Osteocyte (in vitro differentiated cells): ENCODE measurements at regions not wholly inside any gene's neighbourhood (a gene's known extent, or its start where the extent isn't known, plus 50 kb on each side); places are given as distances from the start of the nearest gene placed in this dataset.
A peak's percentile ranks its signal among the peaks of the same experiment; 100 is the strongest.

Source experiments
- DNase-seq: peaks from one replicate; pipeline ENCODE4 v3.0.0; 2021; ENCODE audit warnings: mixed read lengths; ENCODE audit not compliant: unreplicated experiment; ENCODE audit errors: extremely low spot score
- H3K27ac Mint-ChIP-seq: one replicate; pipeline ENCODE4 v1.8.0; 2021; ENCODE audit warnings: mild to moderate bottlenecking, mixed read lengths; ENCODE audit not compliant: unreplicated experiment
- H3K27me3 Mint-ChIP-seq: one replicate; pipeline ENCODE4 v1.8.0; 2021; ENCODE audit warnings: mixed read lengths; ENCODE audit not compliant: unreplicated experiment
- H3K36me3 Mint-ChIP-seq: one replicate; pipeline ENCODE4 v1.8.0; 2021; ENCODE audit warnings: mixed read lengths; ENCODE audit not compliant: unreplicated experiment
- H3K4me1 Mint-ChIP-seq: one replicate; pipeline ENCODE4 v1.8.0; 2021; ENCODE audit warnings: mixed read lengths; ENCODE audit not compliant: unreplicated experiment
- H3K4me3 Mint-ChIP-seq: one replicate; pipeline ENCODE4 v1.8.0; 2021; ENCODE audit warnings: mild to moderate bottlenecking, moderate library complexity, mixed read lengths; ENCODE audit not compliant: unreplicated experiment
- H3K9me3 Mint-ChIP-seq: one replicate; pipeline ENCODE4 v1.8.0; 2021; ENCODE audit warnings: mixed read lengths; ENCODE audit not compliant: unreplicated experiment
- TF ChIP-seq, protein P1 (sequence below): fragments of 200-600 bp; sonication (generic); IDR thresholded peaks from 2 replicates; pipeline ENCODE4 v1.5.0; 2021; ENCODE audit warnings: antibody characterized with exemption, mild to moderate bottlenecking, moderate library complexity

DNA sequence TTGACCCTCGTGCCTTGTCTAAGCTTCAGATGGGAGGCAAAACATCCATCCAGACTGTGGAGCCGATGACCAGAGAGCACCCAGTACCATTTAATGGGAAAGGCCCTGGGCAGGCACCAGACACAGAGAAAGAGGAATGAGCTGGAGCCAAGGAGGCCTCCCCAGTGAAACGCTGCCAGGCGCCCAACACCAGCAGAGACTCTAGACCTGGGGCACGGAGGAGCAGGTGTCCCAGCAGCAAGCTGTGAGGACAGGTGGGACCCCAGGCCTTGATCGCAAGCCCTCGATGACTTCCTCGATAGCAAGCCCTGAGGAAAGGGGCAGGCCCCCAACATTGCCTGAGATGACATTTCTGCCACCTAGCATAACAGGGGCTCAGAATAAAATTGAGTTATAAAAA is 62.2 kb upstream of the SIAH1 start:
- no peaks in the 10 kb centered on the region for H3K9me3 Mint-ChIP-seq
- DNase-seq = peak; percentile 76
- H3K4me3 Mint-ChIP-seq = no peak overlapping the region
- H3K27me3 Mint-ChIP-seq = no peaks in the 10 kb centered on the region
- no peak overlapping the region for H3K27ac Mint-ChIP-seq
- no peaks in the 10 kb centered on the region for H3K36me3 Mint-ChIP-seq
- TF ChIP-seq, protein P1, sequence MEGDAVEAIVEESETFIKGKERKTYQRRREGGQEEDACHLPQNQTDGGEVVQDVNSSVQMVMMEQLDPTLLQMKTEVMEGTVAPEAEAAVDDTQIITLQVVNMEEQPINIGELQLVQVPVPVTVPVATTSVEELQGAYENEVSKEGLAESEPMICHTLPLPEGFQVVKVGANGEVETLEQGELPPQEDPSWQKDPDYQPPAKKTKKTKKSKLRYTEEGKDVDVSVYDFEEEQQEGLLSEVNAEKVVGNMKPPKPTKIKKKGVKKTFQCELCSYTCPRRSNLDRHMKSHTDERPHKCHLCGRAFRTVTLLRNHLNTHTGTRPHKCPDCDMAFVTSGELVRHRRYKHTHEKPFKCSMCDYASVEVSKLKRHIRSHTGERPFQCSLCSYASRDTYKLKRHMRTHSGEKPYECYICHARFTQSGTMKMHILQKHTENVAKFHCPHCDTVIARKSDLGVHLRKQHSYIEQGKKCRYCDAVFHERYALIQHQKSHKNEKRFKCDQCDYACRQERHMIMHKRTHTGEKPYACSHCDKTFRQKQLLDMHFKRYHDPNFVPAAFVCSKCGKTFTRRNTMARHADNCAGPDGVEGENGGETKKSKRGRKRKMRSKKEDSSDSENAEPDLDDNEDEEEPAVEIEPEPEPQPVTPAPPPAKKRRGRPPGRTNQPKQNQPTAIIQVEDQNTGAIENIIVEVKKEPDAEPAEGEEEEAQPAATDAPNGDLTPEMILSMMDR = no peak
- H3K4me1 Mint-ChIP-seq = peaks cover 16% of the 10 kb centered on the region

DNA sequence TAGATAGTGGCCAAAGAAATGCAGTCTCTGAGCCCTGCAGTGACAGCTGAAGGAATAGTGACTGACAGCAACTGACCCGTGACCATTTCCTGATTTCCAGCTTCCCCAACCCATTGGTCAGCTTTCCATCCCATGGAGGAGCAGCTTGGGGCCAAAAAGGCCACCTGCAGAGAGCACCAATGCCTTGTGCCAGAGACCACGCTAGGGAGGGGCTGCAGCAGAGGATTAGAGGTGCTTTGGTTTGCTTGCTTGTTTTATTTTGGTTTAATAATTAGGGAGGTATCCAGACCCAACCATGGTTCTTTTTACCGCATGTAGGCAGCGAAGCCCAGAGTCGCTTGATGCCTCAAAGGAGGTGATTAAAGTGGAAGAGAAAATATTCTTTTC is 61.3 kb upstream of the SIAH1 start:
- H3K27me3 Mint-ChIP-seq = no peaks in the 10 kb centered on the region
- H3K4me3 Mint-ChIP-seq = no peak overlapping the region
- peak overlapping the region; percentile 15 for H3K27ac Mint-ChIP-seq
- TF ChIP-seq, protein P1 = no peak
- peaks cover 19% of the 10 kb centered on the region for H3K4me1 Mint-ChIP-seq
- no peaks in the 10 kb centered on the region for H3K36me3 Mint-ChIP-seq
- DNase-seq = peak; percentile 34
- H3K9me3 Mint-ChIP-seq = no peaks in the 10 kb centered on the region

DNA sequence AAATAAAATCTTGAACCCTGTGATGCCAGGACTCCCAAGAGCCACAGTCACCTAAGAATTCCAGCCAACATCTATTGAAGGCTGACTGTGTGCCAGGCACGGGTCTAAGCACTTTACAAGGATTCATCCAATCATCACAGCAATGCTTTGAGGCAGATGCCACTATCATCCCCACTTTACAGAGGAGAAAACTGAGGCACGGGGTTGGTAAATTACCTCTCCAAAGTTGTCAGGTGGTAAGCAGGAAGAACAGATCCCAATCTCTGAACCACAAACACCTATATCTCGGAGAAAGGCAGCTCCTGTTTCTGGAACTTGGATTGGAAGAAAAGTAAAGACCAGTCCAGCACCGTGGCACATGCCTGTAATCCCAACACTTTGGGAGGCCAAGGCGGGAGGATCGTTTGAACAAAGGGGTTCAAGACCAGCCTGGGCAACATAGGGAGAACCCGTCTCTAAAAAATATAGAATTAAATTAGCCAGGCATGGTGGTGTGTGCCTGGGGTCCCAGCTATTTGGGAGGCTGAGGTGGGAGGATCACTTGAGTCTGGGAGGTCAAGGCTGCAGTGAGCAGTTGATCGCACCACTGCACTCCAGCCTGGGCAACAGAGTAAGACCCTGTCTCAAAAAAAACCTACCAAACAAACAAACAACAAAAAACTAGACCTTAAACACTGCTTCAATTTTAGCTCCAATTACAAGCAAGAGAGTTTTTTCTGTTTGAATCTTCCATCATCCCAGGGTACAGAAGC is 60.7 kb upstream of the SIAH1 start:
- Mint-ChIP-seq H3K27ac (peak overlapping the region; percentile 15), H3K4me1 (peaks cover 19% of the 10 kb centered on the region), H3K4me3 (no peak overlapping the region), H3K36me3 (no peaks in the 10 kb centered on the region), H3K9me3 (no peaks in the 10 kb centered on the region), H3K27me3 (no peaks in the 10 kb centered on the region)
- TF ChIP-seq, protein P1 = no peak
- DNase-seq = peak; percentile 40

DNA sequence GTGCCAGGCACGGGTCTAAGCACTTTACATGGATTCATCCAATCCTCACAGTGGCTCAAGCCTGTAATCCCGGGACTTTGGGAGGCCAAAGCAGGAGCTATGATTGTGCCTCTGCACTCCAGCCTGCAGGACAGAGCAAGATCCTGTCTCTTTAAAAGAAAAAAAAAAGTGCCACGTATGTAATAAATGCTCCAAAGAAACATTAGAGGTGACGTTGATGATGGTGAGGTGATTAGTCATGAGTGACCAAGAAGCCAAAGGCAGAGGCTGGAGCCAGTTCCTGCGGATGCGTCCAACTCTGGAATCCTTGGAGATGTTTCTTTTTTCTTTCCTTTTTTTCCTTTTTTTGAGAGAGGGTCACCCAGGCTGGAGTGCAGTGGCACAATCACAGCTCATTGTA is 59.4 kb upstream of the SIAH1 start:
- Mint-ChIP-seq H3K27ac (peak overlapping the region; percentile 92), H3K27me3 (no peaks in the 10 kb centered on the region), H3K9me3 (no peaks in the 10 kb centered on the region), H3K36me3 (no peaks in the 10 kb centered on the region), H3K4me1 (peaks cover 19% of the 10 kb centered on the region), H3K4me3 (peak overlapping the region; percentile 32)
- no peak for DNase-seq
- TF ChIP-seq, protein P1 = no peak

DNA sequence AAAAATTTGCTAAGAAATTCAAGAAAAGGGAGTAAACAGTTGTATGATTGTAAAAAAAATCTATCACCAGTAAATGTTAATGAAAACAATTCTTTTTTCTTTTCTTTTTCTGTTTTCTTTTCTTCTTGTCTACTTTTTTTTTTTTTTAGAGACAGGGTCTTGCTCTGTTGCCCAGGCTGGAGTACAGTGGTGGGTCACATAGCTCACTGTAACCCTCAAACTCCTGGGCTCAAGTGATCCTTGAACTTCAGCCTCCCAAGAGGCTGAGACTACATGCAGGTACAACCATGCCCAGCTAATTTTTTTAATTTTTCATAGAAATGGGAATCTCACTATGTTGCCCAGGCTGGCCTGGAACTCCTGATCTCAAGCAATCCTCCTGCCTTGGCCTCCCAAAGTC is 57.2 kb upstream of the SIAH1 start:
- DNase-seq = no peak
- Mint-ChIP-seq H3K36me3 (no peaks in the 10 kb centered on the region), H3K4me3 (no peak overlapping the region), H3K27me3 (peaks cover 1% of the 10 kb centered on the region), H3K27ac (peak overlapping the region; percentile 23), H3K9me3 (no peaks in the 10 kb centered on the region), H3K4me1 (peaks cover 19% of the 10 kb centered on the region)
- TF ChIP-seq, protein P1 = no peak
